K562 (cell line): ENCODE measurements at regions not wholly inside any gene's neighbourhood (a gene's known extent, or its start where the extent isn't known, plus 50 kb on each side); places are given as distances from the start of the nearest gene placed in this dataset.

ENCODE experiments used
- CBFA2T2 ChIP-seq: fragments of 450-650 bp; conservative IDR thresholded peaks from 2 replicates; pipeline ENCODE4 v1.6.1; 2017; ENCODE audit warnings: mild to moderate bottlenecking
- FOXK1 ChIP-seq: sonication (generic); formaldehyde crosslinking; IDR thresholded peaks from 2 replicates; pipeline ENCODE4 v1.8.0; 2022; ENCODE audit warnings: missing genetic modification reagents, mild to moderate bottlenecking, borderline replicate concordance
- HDAC6 ChIP-seq: IDR thresholded peaks from 2 replicates; pipeline ENCODE4 v1.6.1; 2012; ENCODE audit warnings: low read depth, mild to moderate bottlenecking, control low read depth, inconsistent platforms, low read length, moderate library complexity
- PHF21A ChIP-seq: fragments of 450-650 bp; IDR thresholded peaks from 2 replicates; pipeline ENCODE4 v1.6.1; 2017; ENCODE audit warnings: low read depth, borderline replicate concordance
- ZKSCAN8 ChIP-seq: fragments of 200-800 bp; sonication (Bioruptor generic); IDR thresholded peaks from 2 replicates; pipeline ENCODE4 v1.6.1; 2016; ENCODE audit warnings: missing genetic modification characterization, missing compliant biosample characterization
- ZNF140 ChIP-seq: fragments of 250-450 bp; sonication (Bioruptor Pico); IDR thresholded peaks from 2 replicates; pipeline ENCODE4 v1.8.0; 2021; ENCODE audit warnings: moderate library complexity, mild to moderate bottlenecking, inconsistent platforms
- TF ChIP-seq, protein P1 (sequence below): sonication (generic); formaldehyde crosslinking; IDR thresholded peaks from 2 replicates; pipeline ENCODE4 v1.5.0; 2020; ENCODE audit warnings: missing genetic modification reagents
- TF ChIP-seq, protein P2 (sequence below), 3 experiments: IDR thresholded peaks in 2 of 3; conservative IDR thresholded peaks in 1 of 3; 2 replicates each; pipeline ENCODE4 v1.5.1; 2011 to 2012; ENCODE audit warnings: low read length in 3 of 3, mild to moderate bottlenecking in 3 of 3, control low read depth in 2 of 3, improper control_type of control experiment in 1 of 3, inconsistent platforms in 1 of 3, low read depth in 1 of 3, mixed read lengths in 1 of 3, moderate library complexity in 1 of 3; ENCODE audit not compliant: insufficient read depth in 2 of 3
- TF ChIP-seq, protein P3 (sequence below): fragments of 250-450 bp; sonication (Bioruptor Pico); IDR thresholded peaks from 2 replicates; pipeline ENCODE4 v1.5.0; 2021

DNA sequence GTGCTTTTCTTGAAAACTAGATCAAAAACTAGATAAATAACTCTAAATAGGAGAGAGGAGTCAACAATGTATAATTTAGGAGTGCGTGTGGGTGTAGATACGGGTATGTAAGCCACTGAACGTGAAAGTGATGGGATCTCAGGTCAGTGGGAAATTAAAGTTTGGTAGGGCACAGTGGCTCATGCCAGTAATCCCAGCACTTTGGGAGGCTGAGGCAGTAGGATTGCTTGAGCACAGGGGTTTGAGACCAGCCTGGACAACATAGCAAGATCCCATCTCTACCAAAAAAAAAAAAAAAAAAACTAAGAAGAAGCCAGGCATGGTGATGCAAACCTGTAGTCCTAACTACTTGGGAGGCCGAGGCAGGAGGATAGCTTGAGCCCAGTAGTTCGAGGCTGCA is 247.1 kb downstream of the ANAPC1 start:
- TF ChIP-seq, protein P1, sequence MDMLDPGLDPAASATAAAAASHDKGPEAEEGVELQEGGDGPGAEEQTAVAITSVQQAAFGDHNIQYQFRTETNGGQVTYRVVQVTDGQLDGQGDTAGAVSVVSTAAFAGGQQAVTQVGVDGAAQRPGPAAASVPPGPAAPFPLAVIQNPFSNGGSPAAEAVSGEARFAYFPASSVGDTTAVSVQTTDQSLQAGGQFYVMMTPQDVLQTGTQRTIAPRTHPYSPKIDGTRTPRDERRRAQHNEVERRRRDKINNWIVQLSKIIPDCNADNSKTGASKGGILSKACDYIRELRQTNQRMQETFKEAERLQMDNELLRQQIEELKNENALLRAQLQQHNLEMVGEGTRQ = no peak
- TF ChIP-seq ZKSCAN8 (CRISPR knock-in tag) (no peak), PHF21A (no peak), CBFA2T2 (no peak), FOXK1 (CRISPR knock-in tag) (no peak), HDAC6 (no peak), ZNF140 (CRISPR knock-in tag) (no peak)
- TF ChIP-seq, protein P2, sequence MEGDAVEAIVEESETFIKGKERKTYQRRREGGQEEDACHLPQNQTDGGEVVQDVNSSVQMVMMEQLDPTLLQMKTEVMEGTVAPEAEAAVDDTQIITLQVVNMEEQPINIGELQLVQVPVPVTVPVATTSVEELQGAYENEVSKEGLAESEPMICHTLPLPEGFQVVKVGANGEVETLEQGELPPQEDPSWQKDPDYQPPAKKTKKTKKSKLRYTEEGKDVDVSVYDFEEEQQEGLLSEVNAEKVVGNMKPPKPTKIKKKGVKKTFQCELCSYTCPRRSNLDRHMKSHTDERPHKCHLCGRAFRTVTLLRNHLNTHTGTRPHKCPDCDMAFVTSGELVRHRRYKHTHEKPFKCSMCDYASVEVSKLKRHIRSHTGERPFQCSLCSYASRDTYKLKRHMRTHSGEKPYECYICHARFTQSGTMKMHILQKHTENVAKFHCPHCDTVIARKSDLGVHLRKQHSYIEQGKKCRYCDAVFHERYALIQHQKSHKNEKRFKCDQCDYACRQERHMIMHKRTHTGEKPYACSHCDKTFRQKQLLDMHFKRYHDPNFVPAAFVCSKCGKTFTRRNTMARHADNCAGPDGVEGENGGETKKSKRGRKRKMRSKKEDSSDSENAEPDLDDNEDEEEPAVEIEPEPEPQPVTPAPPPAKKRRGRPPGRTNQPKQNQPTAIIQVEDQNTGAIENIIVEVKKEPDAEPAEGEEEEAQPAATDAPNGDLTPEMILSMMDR (IDR thresholded peaks at IDR 0.05 in 2 of 3, conservative IDR thresholded peaks at IDR 0.05 in 1 of 3; ENCODE audit: insufficient read depth in 2 of 3, low read depth in 1 of 3, low read length in 3 of 3) = no peak
- TF ChIP-seq, protein P3, sequence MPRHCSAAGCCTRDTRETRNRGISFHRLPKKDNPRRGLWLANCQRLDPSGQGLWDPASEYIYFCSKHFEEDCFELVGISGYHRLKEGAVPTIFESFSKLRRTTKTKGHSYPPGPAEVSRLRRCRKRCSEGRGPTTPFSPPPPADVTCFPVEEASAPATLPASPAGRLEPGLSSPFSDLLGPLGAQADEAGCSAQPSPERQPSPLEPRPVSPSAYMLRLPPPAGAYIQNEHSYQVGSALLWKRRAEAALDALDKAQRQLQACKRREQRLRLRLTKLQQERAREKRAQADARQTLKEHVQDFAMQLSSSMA (CRISPR knock-in tag) = no peak
